DOHH2 (cell line): ENCODE measurements at regions not wholly inside any gene's neighbourhood (a gene's known extent, or its start where the extent isn't known, plus 50 kb on each side); places are given as distances from the start of the nearest gene placed in this dataset.

Experiments
- H3F3A ChIP-seq: fragments of 200-600 bp; sonication (generic), shearing (Covaris generic); 2 replicates; pipeline ENCODE4 v1.6.0; 2016; ENCODE audit warnings: antibody characterized with exemption, mild to moderate bottlenecking; ENCODE audit not compliant: control insufficient read depth, insufficient read depth
- H3K27ac ChIP-seq: fragments of 200-600 bp; sonication (generic); 2 replicates; pipeline ENCODE4 v1.5.1; 2014; ENCODE audit warnings: low read depth, mild to moderate bottlenecking, low read length, moderate library complexity
- H3K27me3 ChIP-seq: fragments of 200-600 bp; sonication (generic); 2 replicates; pipeline ENCODE4 v1.6.1; 2014; ENCODE audit warnings: mild to moderate bottlenecking, low read length, mixed read lengths; ENCODE audit not compliant: control insufficient read depth
- H3K36me3 ChIP-seq: fragments of 200-600 bp; sonication (generic); 2 replicates; pipeline ENCODE4 v1.6.1; 2014; ENCODE audit warnings: mild to moderate bottlenecking, low read length, moderate library complexity, mixed read lengths; ENCODE audit not compliant: control insufficient read depth
- H3K4me1 ChIP-seq: fragments of 200-600 bp; sonication (generic); 2 replicates; pipeline ENCODE4 v1.6.1; 2014; ENCODE audit warnings: mild to moderate bottlenecking, low read length, mixed read lengths; ENCODE audit not compliant: control insufficient read depth
- H3K4me2 ChIP-seq: fragments of 200-600 bp; sonication (generic); 2 replicates; pipeline ENCODE4 v1.6.0; 2014; ENCODE audit warnings: mild to moderate bottlenecking, low read length, moderate library complexity
- H3K4me3 ChIP-seq: fragments of 200-600 bp; sonication (generic); 2 replicates; pipeline ENCODE4 v1.5.1; 2014; ENCODE audit warnings: mild to moderate bottlenecking, low read length, mixed read lengths
- H3K79me2 ChIP-seq: fragments of 200-600 bp; sonication (generic); 2 replicates; pipeline ENCODE4 v1.6.1; 2014; ENCODE audit warnings: mild to moderate bottlenecking, low read length, mixed read lengths; ENCODE audit not compliant: control insufficient read depth
- H3K9me2 ChIP-seq: fragments of 200-600 bp; sonication (generic); replicated peaks from 2 replicates; pipeline ENCODE4 v1.6.1; 2014; ENCODE audit warnings: mild to moderate bottlenecking, low read length, mixed read lengths; ENCODE audit not compliant: control insufficient read depth
- H3K9me3 ChIP-seq: fragments of 200-600 bp; sonication (generic); 2 replicates; pipeline ENCODE4 v1.6.1; 2014; ENCODE audit warnings: antibody characterized with exemption, low read length, mixed read lengths; ENCODE audit not compliant: control insufficient read depth, insufficient read depth
- H4K20me1 ChIP-seq: fragments of 200-600 bp; sonication (generic); 2 replicates; pipeline ENCODE4 v1.6.0; 2014; ENCODE audit warnings: low read depth, mild to moderate bottlenecking, antibody characterized with exemption, low read length, moderate library complexity; ENCODE audit not compliant: control insufficient read depth, insufficient read depth
- EZH2phosphoT487 ChIP-seq: fragments of 200-600 bp; sonication (generic); IDR thresholded peaks from 2 replicates; pipeline ENCODE4 v1.6.1; 2017; ENCODE audit warnings: borderline replicate concordance, mild to moderate bottlenecking, antibody characterized with exemption, low read length, moderate library complexity, mixed read lengths
- TF ChIP-seq, protein P1 (sequence below): fragments of 200-600 bp; sonication (generic); IDR thresholded peaks from one replicate; pipeline ENCODE4 v1.5.1; 2014; ENCODE audit warnings: antibody characterized with exemption, mild to moderate bottlenecking, low read depth, low read length; ENCODE audit not compliant: poor library complexity, severe bottlenecking

DNA sequence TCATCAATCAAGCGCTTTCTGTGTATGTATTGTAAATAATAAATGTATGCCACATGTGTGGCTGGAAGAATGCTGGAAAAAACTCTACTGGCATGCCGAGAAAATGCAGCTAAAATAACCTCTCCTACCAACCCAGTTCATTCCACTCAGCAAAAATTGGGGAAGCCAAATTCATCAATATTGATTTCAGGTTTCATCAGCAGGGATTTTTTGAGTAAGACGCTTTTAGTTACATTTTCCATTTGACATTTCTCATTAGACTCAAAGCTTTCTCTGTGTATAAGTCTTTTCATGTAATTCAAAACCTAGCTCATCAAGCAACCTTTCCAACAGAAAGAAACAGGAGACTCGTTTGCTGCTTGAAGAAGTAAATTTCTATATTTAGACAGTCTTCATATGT is 338.1 kb downstream of the DMRT2 start:
- Histone ChIP-seq H3K4me3 (no peak overlapping the region), H3K4me1 (no peaks in the 10 kb centered on the region), H3K4me2 (no peak overlapping the region), H3K9me2 (no peaks in the 10 kb centered on the region), H3K27ac (no peak overlapping the region), H4K20me1 (no peaks in the 10 kb centered on the region), H3K9me3 (no peaks in the 10 kb centered on the region), H3K36me3 (no peaks in the 10 kb centered on the region), H3K27me3 (no peaks in the 10 kb centered on the region), H3K79me2 (no peaks in the 10 kb centered on the region), H3F3A (no peaks in the 10 kb centered on the region)
- no peak for TF ChIP-seq EZH2phosphoT487
- TF ChIP-seq, protein P1, sequence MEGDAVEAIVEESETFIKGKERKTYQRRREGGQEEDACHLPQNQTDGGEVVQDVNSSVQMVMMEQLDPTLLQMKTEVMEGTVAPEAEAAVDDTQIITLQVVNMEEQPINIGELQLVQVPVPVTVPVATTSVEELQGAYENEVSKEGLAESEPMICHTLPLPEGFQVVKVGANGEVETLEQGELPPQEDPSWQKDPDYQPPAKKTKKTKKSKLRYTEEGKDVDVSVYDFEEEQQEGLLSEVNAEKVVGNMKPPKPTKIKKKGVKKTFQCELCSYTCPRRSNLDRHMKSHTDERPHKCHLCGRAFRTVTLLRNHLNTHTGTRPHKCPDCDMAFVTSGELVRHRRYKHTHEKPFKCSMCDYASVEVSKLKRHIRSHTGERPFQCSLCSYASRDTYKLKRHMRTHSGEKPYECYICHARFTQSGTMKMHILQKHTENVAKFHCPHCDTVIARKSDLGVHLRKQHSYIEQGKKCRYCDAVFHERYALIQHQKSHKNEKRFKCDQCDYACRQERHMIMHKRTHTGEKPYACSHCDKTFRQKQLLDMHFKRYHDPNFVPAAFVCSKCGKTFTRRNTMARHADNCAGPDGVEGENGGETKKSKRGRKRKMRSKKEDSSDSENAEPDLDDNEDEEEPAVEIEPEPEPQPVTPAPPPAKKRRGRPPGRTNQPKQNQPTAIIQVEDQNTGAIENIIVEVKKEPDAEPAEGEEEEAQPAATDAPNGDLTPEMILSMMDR, result no peak

DNA sequence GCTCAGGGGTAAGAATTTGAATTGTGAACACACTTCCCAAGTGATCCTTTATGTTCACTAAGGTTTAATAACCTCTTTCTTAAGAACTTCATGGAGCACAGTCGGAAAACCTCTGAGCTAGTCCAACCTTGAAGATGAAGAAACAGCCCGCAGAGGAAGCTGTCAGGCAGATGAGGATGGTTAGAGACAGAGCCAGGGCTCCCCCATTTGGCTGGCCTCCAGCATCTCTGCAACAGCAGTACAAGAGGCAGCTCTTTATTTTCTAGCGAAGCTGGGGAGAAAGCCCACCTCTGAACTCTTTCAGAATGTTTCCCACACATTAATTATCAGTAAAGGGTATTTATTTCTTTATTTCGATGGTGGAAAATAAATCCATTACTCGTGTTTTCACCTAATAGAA is 350.8 kb downstream of the DMRT2 start:
- H3K4me1 ChIP-seq, result no peaks in the 10 kb centered on the region
- no peaks in the 10 kb centered on the region for H3K9me2 ChIP-seq
- no peaks in the 10 kb centered on the region for H3K79me2 ChIP-seq
- H3K4me2 ChIP-seq, result no peak overlapping the region
- H3F3A ChIP-seq, result no peaks in the 10 kb centered on the region
- no peak overlapping the region for H3K27ac ChIP-seq
- H3K27me3 ChIP-seq, result no peaks in the 10 kb centered on the region
- H4K20me1 ChIP-seq, result no peaks in the 10 kb centered on the region
- no peaks in the 10 kb centered on the region for H3K36me3 ChIP-seq
- TF ChIP-seq EZH2phosphoT487, result no peak
- TF ChIP-seq, protein P1, result no peak
- no peaks in the 10 kb centered on the region for H3K9me3 ChIP-seq
- no peak overlapping the region for H3K4me3 ChIP-seq

DNA sequence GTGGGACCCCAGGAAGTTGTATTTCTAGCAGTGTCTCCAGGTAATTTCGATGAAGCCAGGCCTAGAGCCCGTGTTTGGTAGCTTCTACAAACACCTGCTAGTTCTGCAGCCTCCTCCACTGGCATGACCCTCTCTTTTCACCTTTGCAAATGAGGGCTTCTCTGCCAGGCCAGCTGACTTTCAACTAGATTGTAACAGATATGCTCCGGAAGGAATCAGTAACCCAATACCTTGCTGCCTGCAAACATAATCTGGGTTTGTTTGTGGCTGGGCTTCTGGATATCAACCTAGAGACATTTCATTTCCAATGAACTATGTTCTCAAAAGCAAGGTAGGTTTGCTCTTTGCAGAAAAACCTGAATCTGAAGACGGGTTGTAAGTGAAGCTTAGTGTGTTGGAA is 354.8 kb downstream of the DMRT2 start:
- Histone ChIP-seq H3K4me3 (no peak overlapping the region), H3K9me3 (no peaks in the 10 kb centered on the region)
- TF ChIP-seq EZH2phosphoT487, result no peak
- TF ChIP-seq, protein P1, result no peak

DNA sequence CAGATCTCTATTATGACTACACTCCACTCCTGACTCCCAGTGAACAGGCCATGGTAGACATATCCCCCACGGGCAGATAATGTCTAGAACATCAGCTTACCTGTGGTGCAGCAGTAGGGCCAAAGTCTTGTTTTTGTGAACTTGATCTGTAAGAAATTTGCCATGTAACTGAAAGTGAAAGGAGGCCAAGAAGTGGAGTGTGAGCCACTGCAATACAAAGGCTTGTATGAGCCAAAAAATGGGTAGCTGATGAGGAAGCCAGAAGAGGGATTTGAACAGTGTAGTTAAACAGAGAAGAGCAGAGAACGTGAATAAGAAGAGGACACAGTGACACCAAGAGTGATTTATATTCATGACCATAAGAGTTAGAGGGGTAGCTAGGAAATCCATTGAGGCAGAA is 361.7 kb downstream of the DMRT2 start:
- Histone ChIP-seq H3K27me3 (no peaks in the 10 kb centered on the region), H4K20me1 (no peaks in the 10 kb centered on the region), H3F3A (no peaks in the 10 kb centered on the region), H3K27ac (no peak overlapping the region), H3K4me2 (no peak overlapping the region), H3K4me1 (no peaks in the 10 kb centered on the region), H3K9me2 (no peaks in the 10 kb centered on the region), H3K79me2 (no peaks in the 10 kb centered on the region), H3K36me3 (no peaks in the 10 kb centered on the region), H3K4me3 (no peak overlapping the region), H3K9me3 (no peaks in the 10 kb centered on the region)
- TF ChIP-seq, protein P1, result no peak
- no peak for TF ChIP-seq EZH2phosphoT487

More for the DNA sequence above, 354.8 kb downstream of the DMRT2 start:
- Histone ChIP-seq H3K27ac (no peak overlapping the region), H4K20me1 (no peaks in the 10 kb centered on the region), H3K4me1 (no peaks in the 10 kb centered on the region), H3K4me2 (no peak overlapping the region), H3F3A (no peaks in the 10 kb centered on the region), H3K36me3 (no peaks in the 10 kb centered on the region), H3K79me2 (no peaks in the 10 kb centered on the region), H3K27me3 (no peaks in the 10 kb centered on the region), H3K9me2 (no peaks in the 10 kb centered on the region)
